Stomach (tissue), 8 donors: ENCODE measurements at regions not wholly inside any gene's neighbourhood (a gene's known extent, or its start where the extent isn't known, plus 50 kb on each side); places are given as distances from the start of the nearest gene placed in this dataset.

Source experiments
- DNase-seq, 2 donors: peaks; one replicate each; pipeline versions ENCODE4 v3.0.0 to v3.0.0-alpha.2; 2013 to 2019
- H3K27ac ChIP-seq, 5 donors: fragments of 200-600 bp in 4 of 5; sonication (generic) in 4 of 5; one replicate each; pipeline ENCODE4 v1.5.1; 2013 to 2019; ENCODE audit warnings: mild to moderate bottlenecking in 1 of 5, moderate library complexity in 1 of 5
- H3K27me3 ChIP-seq, 3 donors: fragments of 200-600 bp; sonication (generic); one replicate each; pipeline ENCODE4 v1.5.1; 2017 to 2019; ENCODE audit warnings: mixed run types in 1 of 3
- H3K36me3 ChIP-seq, 4 donors: fragments of 200-600 bp; sonication (generic); 1 replicate in 3 of 4; 2 replicates in 1 of 4; pipeline ENCODE4 v1.5.1; 2016 to 2019
- H3K4me1 ChIP-seq, 4 donors: fragments of 200-600 bp; sonication (generic); one replicate each; pipeline ENCODE4 v1.5.1; 2016 to 2019
- H3K4me3 ChIP-seq, 4 donors: fragments of 200-600 bp; sonication (generic) in 3 of 4; one replicate each; pipeline ENCODE4 v1.5.1; 2016 to 2019; ENCODE audit warnings: mild to moderate bottlenecking in 1 of 4
- H3K9me3 ChIP-seq, 4 donors: fragments of 200-600 bp; sonication (generic); one replicate each; pipeline ENCODE4 v1.5.1; 2016 to 2019
- CTCF ChIP-seq, 7 experiments: fragments of 450-650 bp in 4 of 7; fragments of 200-600 bp in 3 of 7; sonication (generic) in 3 of 7; IDR thresholded peaks; one replicate each; pipeline ENCODE4 v1.5.1; 2016 to 2019; ENCODE audit warnings: antibody characterized with exemption in 7 of 7, control low read depth in 2 of 7, mild to moderate bottlenecking in 1 of 7
- EP300 ChIP-seq: sonication (generic); formaldehyde crosslinking; IDR thresholded peaks from one replicate; pipeline ENCODE4 v1.6.1; 2017; ENCODE audit warnings: antibody characterized with exemption
- POLR2A ChIP-seq, 4 donors: fragments of 450-650 bp; IDR thresholded peaks; one replicate each; pipeline ENCODE4 v1.6.1; 2016; ENCODE audit warnings: antibody characterized with exemption in 4 of 4, control low read depth in 2 of 4, mild to moderate bottlenecking in 1 of 4, moderate library complexity in 1 of 4
- POLR2AphosphoS5 ChIP-seq, 3 donors: sonication (generic); formaldehyde crosslinking; IDR thresholded peaks; one replicate each; pipeline ENCODE4 v1.6.1; 2016; ENCODE audit warnings: antibody characterized with exemption in 3 of 3
- WGBS, 5 donors: extraction: QIAGEN DNeasy Blood & Tissue Kit in 3 of 5; methylation state at CpG; one replicate each; pipeline versions ENCODE4 v1.1.5 to v1.1.7; 2013 to 2018; 5-methylcytosine and 5-hydroxymethylcytosine counted together
- intact Hi-C: fragments of 100-400 bp; cut with DNase I; formaldehyde crosslinking; loops from one replicate; pipeline ENCODE4 v1.15.1; 2023; ENCODE audit warnings: low total_unique reads
- donor health status: healthy with polysubstance abuse.
- donor health status: Bipolar disorder and iron deficiency.
- donor health status: healthy.

GRCh38 chr1:198068285-198068684 is 88.5 kb upstream of the NEK7 start:
- no peak overlapping the region for H3K27ac ChIP-seq
- H3K9me3 ChIP-seq = no peaks in the 10 kb centered on the region
- no peaks in the 10 kb centered on the region for H3K4me1 ChIP-seq
- no peak for DNase-seq
- no peak for TF ChIP-seq POLR2A (IDR thresholded peaks at IDR 0.05)
- no peak for TF ChIP-seq EP300
- TF ChIP-seq POLR2AphosphoS5 (IDR thresholded peaks at IDR 0.05) = no peak
- no peak for TF ChIP-seq CTCF (IDR thresholded peaks at IDR 0.05)
- no peak overlapping the region for H3K4me3 ChIP-seq
- intact Hi-C loops = no loop called here
- no peaks in the 10 kb centered on the region for H3K27me3 ChIP-seq
- 44 to 61% (median 47%) methylated on average over 3 of the region's 3 CpGs for WGBS, 5 donors
- no peaks in the 10 kb centered on the region for H3K36me3 ChIP-seq

GRCh38 chr1:198072177-198072576 is 84.6 kb upstream of the NEK7 start:
- no peak for DNase-seq
- TF ChIP-seq POLR2AphosphoS5 (IDR thresholded peaks at IDR 0.05) (no peak), CTCF (IDR thresholded peaks at IDR 0.05) (no peak), POLR2A (IDR thresholded peaks at IDR 0.05) (no peak), EP300 (no peak)
- WGBS, 5 donors = 52 to 87% (median 67%) methylated on average over 1 of the region's 1 CpG

DNA sequence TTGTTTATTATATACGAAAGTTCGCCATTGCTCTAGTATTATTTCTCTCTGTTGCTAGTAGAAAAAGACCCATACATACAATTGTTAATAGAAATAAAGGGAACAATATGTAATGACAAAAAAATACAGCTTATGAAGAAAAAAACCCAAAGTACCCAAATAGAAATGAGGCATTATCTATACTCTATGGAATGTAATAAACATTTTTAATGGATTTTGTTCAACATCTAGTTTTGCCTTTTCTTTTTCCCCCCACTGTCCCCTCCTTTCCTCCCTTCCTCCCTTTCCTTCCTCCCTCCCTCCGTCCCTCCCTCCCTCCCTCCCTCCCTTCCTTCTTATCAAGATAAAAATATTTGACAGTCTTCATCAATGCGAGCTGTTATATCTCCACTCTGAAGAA is 81.5 kb upstream of the NEK7 start:
- H3K27ac ChIP-seq = no peak overlapping the region
- H3K27me3 ChIP-seq = no peaks in the 10 kb centered on the region
- H3K4me3 ChIP-seq = no peak overlapping the region
- H3K36me3 ChIP-seq = no peaks in the 10 kb centered on the region
- no peaks in the 10 kb centered on the region for H3K9me3 ChIP-seq
- H3K4me1 ChIP-seq = no peaks in the 10 kb centered on the region
- intact Hi-C loops = no loop called here
- DNase-seq = no peak
- TF ChIP-seq POLR2A (IDR thresholded peaks at IDR 0.05) (no peak), CTCF (IDR thresholded peaks at IDR 0.05) (no peak), EP300 (no peak), POLR2AphosphoS5 (IDR thresholded peaks at IDR 0.05) (no peak)
- 64 to 79% (median 71%) methylated on average over 4 of the region's 4 CpGs for WGBS, 5 donors

More at GRCh38 chr1:198072177-198072576, 84.6 kb upstream of the NEK7 start:
- Histone ChIP-seq H3K4me3 (no peak overlapping the region), H3K27me3 (no peaks in the 10 kb centered on the region), H3K4me1 (no peaks in the 10 kb centered on the region), H3K27ac (no peak overlapping the region), H3K36me3 (no peaks in the 10 kb centered on the region), H3K9me3 (no peaks in the 10 kb centered on the region)
- intact Hi-C loops = no loop called here

- intact Hi-C loops = no loop called here
- H3K27me3 ChIP-seq = no peaks in the 10 kb centered on the region
- H3K27ac ChIP-seq = no peak overlapping the region
- 21 to 43% (median 25%) methylated on average over 1 of the region's 1 CpG for WGBS, 5 donors
- no peaks in the 10 kb centered on the region for H3K4me1 ChIP-seq
- no peaks in the 10 kb centered on the region for H3K9me3 ChIP-seq
- H3K4me3 ChIP-seq = no peak overlapping the region
- no peak for DNase-seq
- TF ChIP-seq POLR2AphosphoS5 (IDR thresholded peaks at IDR 0.05) (no peak), POLR2A (IDR thresholded peaks at IDR 0.05) (no peak), EP300 (no peak), CTCF (IDR thresholded peaks at IDR 0.05) (no peak)
- H3K36me3 ChIP-seq = no peaks in the 10 kb centered on the region
These were observed 77.3 kb upstream of the NEK7 start for GRCh38 chr1:198079432-198079951.
